K562 (cell line): ENCODE measurements at regions not wholly inside any gene's neighbourhood (a gene's known extent, or its start where the extent isn't known, plus 50 kb on each side); places are given as distances from the start of the nearest gene placed in this dataset.

Experiments used
- BRD4 ChIP-seq: fragments of 200-600 bp; sonication (generic); IDR thresholded peaks from 2 replicates; pipeline ENCODE4 v1.6.1; 2017; ENCODE audit warnings: inconsistent platforms
- EHMT2 ChIP-seq: fragments of 450-650 bp; IDR thresholded peaks from 2 replicates; pipeline ENCODE4 v1.6.1; 2018; ENCODE audit warnings: antibody characterized with exemption
- ELK1 ChIP-seq: sonication (generic); formaldehyde crosslinking; IDR thresholded peaks from 2 replicates; pipeline ENCODE4 v1.8.1; 2022; ENCODE audit warnings: missing genetic modification reagents
- EZH2 ChIP-seq: IDR thresholded peaks from 2 replicates; pipeline ENCODE4 v1.6.1; 2012; ENCODE audit warnings: low read depth, mild to moderate bottlenecking, inconsistent platforms, low read length, borderline replicate concordance
- FUS ChIP-seq: fragments of 200-400 bp; formaldehyde crosslinking; optimal IDR thresholded peaks from 2 replicates; pipeline ENCODE3; 2017; ENCODE audit warnings: low read depth, low read length
- GATAD2A ChIP-seq: fragments of 450-650 bp; IDR thresholded peaks from 2 replicates; pipeline ENCODE4 v1.6.1; 2017
- HDAC3 ChIP-seq: fragments of 450-650 bp; IDR thresholded peaks from 2 replicates; pipeline ENCODE4 v1.6.1; 2018; ENCODE audit warnings: borderline replicate concordance, mild to moderate bottlenecking, moderate library complexity; ENCODE audit not compliant: partially characterized antibody
- OTX1 ChIP-seq: fragments of 450-650 bp; formaldehyde crosslinking; IDR thresholded peaks from 2 replicates; pipeline ENCODE4 v1.4.0; 2022; ENCODE audit warnings: mild to moderate bottlenecking
- RNF2 ChIP-seq: sonication (generic); IDR thresholded peaks from 2 replicates; pipeline ENCODE4 v1.6.1; 2016
- SOX6 ChIP-seq: fragments of 450-650 bp; IDR thresholded peaks from 2 replicates; pipeline ENCODE4 v1.6.1; 2014; ENCODE audit warnings: mild to moderate bottlenecking
- THRB ChIP-seq: fragments of 450-650 bp; formaldehyde crosslinking; conservative IDR thresholded peaks from 2 replicates; pipeline ENCODE4 v1.4.0; 2022; ENCODE audit warnings: mild to moderate bottlenecking, missing genetic modification characterization
- XRCC3 ChIP-seq: fragments of 450-650 bp; IDR thresholded peaks from 2 replicates; pipeline ENCODE4 v1.6.1; 2017; ENCODE audit warnings: mild to moderate bottlenecking, moderate library complexity
- ZHX1 ChIP-seq: fragments of 150-350 bp; conservative IDR thresholded peaks from 2 replicates; pipeline ENCODE4 v1.6.1; 2014; ENCODE audit warnings: low read length
- TF ChIP-seq, protein P1 (sequence below): sonication (generic); formaldehyde crosslinking; IDR thresholded peaks from 2 replicates; pipeline ENCODE4 v1.8.0; 2022; ENCODE audit warnings: mild to moderate bottlenecking, missing genetic modification reagents

- TF ChIP-seq THRB (CRISPR knock-in tag) (peak; percentile 72; the same call in 1 of the 2 replicates), ELK1 (CRISPR knock-in tag) (no peak), HDAC3 (no peak), ZHX1 (no peak), SOX6 (no peak), RNF2 (no peak), OTX1 (peak; percentile 38; the same call in 1 of the 2 replicates), EZH2 (no peak), GATAD2A (no peak), BRD4 (no peak), XRCC3 (no peak), FUS (no peak), EHMT2 (no peak)
- TF ChIP-seq, protein P1, sequence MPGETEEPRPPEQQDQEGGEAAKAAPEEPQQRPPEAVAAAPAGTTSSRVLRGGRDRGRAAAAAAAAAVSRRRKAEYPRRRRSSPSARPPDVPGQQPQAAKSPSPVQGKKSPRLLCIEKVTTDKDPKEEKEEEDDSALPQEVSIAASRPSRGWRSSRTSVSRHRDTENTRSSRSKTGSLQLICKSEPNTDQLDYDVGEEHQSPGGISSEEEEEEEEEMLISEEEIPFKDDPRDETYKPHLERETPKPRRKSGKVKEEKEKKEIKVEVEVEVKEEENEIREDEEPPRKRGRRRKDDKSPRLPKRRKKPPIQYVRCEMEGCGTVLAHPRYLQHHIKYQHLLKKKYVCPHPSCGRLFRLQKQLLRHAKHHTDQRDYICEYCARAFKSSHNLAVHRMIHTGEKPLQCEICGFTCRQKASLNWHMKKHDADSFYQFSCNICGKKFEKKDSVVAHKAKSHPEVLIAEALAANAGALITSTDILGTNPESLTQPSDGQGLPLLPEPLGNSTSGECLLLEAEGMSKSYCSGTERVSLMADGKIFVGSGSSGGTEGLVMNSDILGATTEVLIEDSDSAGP (CRISPR knock-in tag) = no peak
These were observed 68.5 kb upstream of the GRIK3 start (continued) for GRCh38 chr1:37102656-37103382.
